GM23338 (cell line): ENCODE measurements at regions not wholly inside any gene's neighbourhood (a gene's known extent, or its start where the extent isn't known, plus 50 kb on each side); places are given as distances from the start of the nearest gene placed in this dataset.

Source experiments
- CREB1 ChIP-seq: fragments of 250-450 bp; sonication (Bioruptor Pico); IDR thresholded peaks from 2 replicates; pipeline ENCODE4 v1.5.0; 2020; ENCODE audit warnings: low read depth, mild to moderate bottlenecking, moderate library complexity
- EZH2 ChIP-seq: fragments of 200-600 bp; sonication (generic); IDR thresholded peaks from one replicate; pipeline ENCODE4 v1.8.0; 2017; ENCODE audit warnings: antibody characterized with exemption, mild to moderate bottlenecking, low read depth; ENCODE audit not compliant: unreplicated experiment
- EZH2phosphoT487 ChIP-seq: fragments of 200-600 bp; sonication (generic); IDR thresholded peaks from one replicate; pipeline ENCODE4 v1.8.1; 2018; ENCODE audit warnings: antibody characterized with exemption; ENCODE audit not compliant: unreplicated experiment
- POLR2AphosphoS5 ChIP-seq: IDR thresholded peaks from 2 replicates; pipeline ENCODE4 v1.6.1; 2016; ENCODE audit warnings: antibody characterized with exemption, low read depth
- TF ChIP-seq, protein P1 (sequence below), 2 experiments: fragments of 200-600 bp in 1 of 2; sonication (generic) in 1 of 2; conservative IDR thresholded peaks; 2 replicates each; pipeline versions ENCODE4 v1.5.1 to v1.6.1; 2016 to 2017; ENCODE audit warnings: antibody characterized with exemption in 2 of 2, low read depth in 2 of 2, mild to moderate bottlenecking in 2 of 2, moderate library complexity in 1 of 2
- TF ChIP-seq, protein P2 (sequence below): IDR thresholded peaks from one replicate; pipeline ENCODE4 v1.6.1; 2018; ENCODE audit warnings: antibody characterized with exemption; ENCODE audit not compliant: unreplicated experiment
- TF ChIP-seq, protein P3 (sequence below): IDR thresholded peaks from 2 replicates; pipeline ENCODE4 v1.6.1; 2016; ENCODE audit warnings: antibody characterized with exemption

DNA sequence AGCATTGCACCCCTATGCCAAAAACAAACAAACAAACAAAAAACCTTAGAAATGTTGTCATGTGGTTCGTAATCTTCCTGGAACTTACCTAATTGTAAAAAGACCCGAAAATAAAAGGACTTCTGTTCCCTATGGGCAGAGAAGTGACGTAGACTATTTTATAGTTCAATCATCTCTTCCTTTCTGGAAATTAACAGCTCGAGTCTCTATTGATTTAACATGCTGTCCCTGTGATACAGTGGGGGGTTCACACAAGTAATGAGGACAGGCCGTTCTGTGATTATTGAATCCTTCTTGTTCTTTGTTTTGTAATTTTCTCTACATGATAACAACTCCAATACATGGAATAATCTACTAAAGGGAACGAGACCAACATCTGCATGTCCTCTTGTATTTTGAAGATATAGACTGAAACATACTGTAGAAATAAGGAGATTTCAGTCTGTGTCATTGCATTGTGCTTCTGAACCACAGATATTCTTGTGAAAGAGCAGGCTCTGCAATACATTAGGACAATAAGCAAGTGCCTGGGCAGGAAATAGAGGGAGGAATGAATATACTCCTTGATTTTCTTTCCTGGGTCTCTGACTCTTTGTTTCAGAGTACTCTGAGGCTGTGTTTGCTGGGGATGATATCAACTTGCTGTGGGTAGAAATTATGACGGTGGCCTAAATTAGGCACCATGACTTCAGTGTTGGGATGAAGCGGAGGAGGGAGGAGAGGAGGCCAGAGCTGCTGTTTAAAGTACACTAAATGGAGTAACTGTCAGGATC lies 65.7 kb upstream of the PPM1B start:
- TF ChIP-seq, protein P1, sequence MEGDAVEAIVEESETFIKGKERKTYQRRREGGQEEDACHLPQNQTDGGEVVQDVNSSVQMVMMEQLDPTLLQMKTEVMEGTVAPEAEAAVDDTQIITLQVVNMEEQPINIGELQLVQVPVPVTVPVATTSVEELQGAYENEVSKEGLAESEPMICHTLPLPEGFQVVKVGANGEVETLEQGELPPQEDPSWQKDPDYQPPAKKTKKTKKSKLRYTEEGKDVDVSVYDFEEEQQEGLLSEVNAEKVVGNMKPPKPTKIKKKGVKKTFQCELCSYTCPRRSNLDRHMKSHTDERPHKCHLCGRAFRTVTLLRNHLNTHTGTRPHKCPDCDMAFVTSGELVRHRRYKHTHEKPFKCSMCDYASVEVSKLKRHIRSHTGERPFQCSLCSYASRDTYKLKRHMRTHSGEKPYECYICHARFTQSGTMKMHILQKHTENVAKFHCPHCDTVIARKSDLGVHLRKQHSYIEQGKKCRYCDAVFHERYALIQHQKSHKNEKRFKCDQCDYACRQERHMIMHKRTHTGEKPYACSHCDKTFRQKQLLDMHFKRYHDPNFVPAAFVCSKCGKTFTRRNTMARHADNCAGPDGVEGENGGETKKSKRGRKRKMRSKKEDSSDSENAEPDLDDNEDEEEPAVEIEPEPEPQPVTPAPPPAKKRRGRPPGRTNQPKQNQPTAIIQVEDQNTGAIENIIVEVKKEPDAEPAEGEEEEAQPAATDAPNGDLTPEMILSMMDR (conservative IDR thresholded peaks at IDR 0.05; ENCODE audit: low read depth in 2 of 2): no peak
- TF ChIP-seq, protein P2, sequence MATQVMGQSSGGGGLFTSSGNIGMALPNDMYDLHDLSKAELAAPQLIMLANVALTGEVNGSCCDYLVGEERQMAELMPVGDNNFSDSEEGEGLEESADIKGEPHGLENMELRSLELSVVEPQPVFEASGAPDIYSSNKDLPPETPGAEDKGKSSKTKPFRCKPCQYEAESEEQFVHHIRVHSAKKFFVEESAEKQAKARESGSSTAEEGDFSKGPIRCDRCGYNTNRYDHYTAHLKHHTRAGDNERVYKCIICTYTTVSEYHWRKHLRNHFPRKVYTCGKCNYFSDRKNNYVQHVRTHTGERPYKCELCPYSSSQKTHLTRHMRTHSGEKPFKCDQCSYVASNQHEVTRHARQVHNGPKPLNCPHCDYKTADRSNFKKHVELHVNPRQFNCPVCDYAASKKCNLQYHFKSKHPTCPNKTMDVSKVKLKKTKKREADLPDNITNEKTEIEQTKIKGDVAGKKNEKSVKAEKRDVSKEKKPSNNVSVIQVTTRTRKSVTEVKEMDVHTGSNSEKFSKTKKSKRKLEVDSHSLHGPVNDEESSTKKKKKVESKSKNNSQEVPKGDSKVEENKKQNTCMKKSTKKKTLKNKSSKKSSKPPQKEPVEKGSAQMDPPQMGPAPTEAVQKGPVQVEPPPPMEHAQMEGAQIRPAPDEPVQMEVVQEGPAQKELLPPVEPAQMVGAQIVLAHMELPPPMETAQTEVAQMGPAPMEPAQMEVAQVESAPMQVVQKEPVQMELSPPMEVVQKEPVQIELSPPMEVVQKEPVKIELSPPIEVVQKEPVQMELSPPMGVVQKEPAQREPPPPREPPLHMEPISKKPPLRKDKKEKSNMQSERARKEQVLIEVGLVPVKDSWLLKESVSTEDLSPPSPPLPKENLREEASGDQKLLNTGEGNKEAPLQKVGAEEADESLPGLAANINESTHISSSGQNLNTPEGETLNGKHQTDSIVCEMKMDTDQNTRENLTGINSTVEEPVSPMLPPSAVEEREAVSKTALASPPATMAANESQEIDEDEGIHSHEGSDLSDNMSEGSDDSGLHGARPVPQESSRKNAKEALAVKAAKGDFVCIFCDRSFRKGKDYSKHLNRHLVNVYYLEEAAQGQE: no peak
- TF ChIP-seq CREB1 (CRISPR knock-in tag) (no peak), POLR2AphosphoS5 (no peak), EZH2 (no peak), EZH2phosphoT487 (no peak)
- TF ChIP-seq, protein P3, sequence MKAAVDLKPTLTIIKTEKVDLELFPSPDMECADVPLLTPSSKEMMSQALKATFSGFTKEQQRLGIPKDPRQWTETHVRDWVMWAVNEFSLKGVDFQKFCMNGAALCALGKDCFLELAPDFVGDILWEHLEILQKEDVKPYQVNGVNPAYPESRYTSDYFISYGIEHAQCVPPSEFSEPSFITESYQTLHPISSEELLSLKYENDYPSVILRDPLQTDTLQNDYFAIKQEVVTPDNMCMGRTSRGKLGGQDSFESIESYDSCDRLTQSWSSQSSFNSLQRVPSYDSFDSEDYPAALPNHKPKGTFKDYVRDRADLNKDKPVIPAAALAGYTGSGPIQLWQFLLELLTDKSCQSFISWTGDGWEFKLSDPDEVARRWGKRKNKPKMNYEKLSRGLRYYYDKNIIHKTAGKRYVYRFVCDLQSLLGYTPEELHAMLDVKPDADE: no peak
